Mesodermal cell (in vitro differentiated cells): ENCODE measurements at regions not wholly inside any gene's neighbourhood (a gene's known extent, or its start where the extent isn't known, plus 50 kb on each side); places are given as distances from the start of the nearest gene placed in this dataset.

Experiments
- H3K27ac ChIP-seq: 2 replicates; pipeline ENCODE4 v1.7.0; 2013; ENCODE audit warnings: mild to moderate bottlenecking, low read depth, low read length, moderate library complexity; ENCODE audit not compliant: severe bottlenecking
- H3K36me3 ChIP-seq: 2 replicates; pipeline ENCODE4 v1.7.1; 2013; ENCODE audit warnings: mild to moderate bottlenecking, low read length, moderate library complexity; ENCODE audit not compliant: control insufficient read depth, insufficient read depth
- H3K4me1 ChIP-seq: one replicate; pipeline ENCODE4 v1.7.1; 2013; ENCODE audit warnings: mild to moderate bottlenecking, low read length; ENCODE audit not compliant: insufficient read depth, control insufficient read depth, poor library complexity, severe bottlenecking
- H3K4me3 ChIP-seq: 2 replicates; pipeline ENCODE4 v1.7.0; 2013; ENCODE audit warnings: low read length, control low read depth, mild to moderate bottlenecking; ENCODE audit not compliant: insufficient read depth, poor library complexity, severe bottlenecking; ENCODE audit errors: extremely low read depth
- H3K9me3 ChIP-seq: 2 replicates; pipeline ENCODE4 v1.7.1; 2013; ENCODE audit warnings: mild to moderate bottlenecking, low read length, moderate library complexity; ENCODE audit not compliant: control insufficient read depth
- WGBS, 2 experiments: methylation state at CpG; one replicate each; pipeline ENCODE4 v1.1.5; 2013; ENCODE audit warnings: missing lambda C conversion rate in 2 of 2; ENCODE audit not compliant: insufficient coverage in 2 of 2; 5-methylcytosine and 5-hydroxymethylcytosine counted together

DNA sequence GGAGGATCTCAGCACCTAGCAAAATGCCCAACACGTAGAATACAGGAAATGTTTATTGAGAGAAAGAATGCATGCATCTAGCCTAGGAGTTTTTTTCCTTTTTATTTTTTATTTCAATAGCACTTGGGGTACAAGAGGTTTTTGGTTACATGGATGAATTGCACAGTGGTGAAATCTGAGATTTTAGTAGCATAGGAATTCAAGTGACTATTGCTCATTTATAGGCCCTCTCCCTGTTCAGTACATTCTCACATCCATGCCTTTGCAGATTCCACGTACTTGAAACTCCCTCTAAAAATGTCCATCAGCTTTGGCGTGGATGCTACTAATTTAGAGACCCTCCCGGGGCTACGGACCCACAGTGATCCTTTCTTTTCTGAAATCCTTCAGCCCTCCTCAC is 61.7 kb upstream of the PIAS1 start:
- WGBS, 2 experiments: 88 to 94% methylated on average over 4 to 5 of the region's 5 CpGs
- H3K27ac ChIP-seq: no peak overlapping the region
- H3K4me3 ChIP-seq: no peak overlapping the region
- no peaks in the 10 kb centered on the region for H3K4me1 ChIP-seq
- no peaks in the 10 kb centered on the region for H3K36me3 ChIP-seq
- no peaks in the 10 kb centered on the region for H3K9me3 ChIP-seq

DNA sequence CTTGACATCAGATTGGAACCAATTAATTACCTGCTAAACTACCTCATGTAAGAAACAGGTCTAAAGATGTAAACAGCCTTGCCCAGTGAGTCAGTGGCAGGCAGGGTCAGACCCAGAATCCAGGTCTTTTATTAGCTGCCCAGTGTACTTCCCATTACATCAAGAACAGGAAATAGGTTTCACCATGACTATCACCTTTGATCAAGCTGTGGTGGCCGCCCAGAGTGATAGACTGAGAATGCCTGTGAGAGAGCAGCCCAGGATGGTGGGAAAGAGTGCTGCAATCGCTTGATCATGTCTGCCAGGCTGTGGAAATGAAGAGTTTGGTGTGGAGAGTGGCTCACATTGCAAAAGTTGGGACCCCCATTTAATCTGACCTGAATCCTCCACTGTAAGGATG is 61.3 kb upstream of the PIAS1 start:
- Histone ChIP-seq H3K9me3 (no peaks in the 10 kb centered on the region), H3K36me3 (no peaks in the 10 kb centered on the region), H3K4me3 (no peak overlapping the region), H3K4me1 (no peaks in the 10 kb centered on the region), H3K27ac (no peak overlapping the region)
- WGBS, 2 experiments: 100% methylated on average over 2 of the region's 2 CpGs

DNA sequence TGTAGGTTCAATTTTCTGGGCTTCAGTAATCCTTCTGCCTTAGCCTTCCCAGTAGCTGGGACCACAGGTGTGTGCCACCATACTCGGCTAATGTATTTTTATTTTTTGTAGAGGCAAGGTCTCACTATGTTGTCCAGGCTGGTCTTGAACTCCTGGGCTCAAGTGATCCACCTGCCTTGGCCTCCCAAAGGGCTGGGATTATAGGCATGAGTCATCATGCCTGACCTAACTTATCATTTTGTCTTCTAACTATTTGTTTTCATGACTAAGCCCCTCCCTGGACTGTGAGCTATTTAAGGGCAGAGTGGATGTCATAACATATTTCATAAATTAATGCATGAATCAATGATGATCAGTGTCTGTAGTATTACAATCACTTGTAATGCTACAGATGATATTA is 56.1 kb upstream of the PIAS1 start:
- Histone ChIP-seq H3K9me3 (no peaks in the 10 kb centered on the region), H3K27ac (no peak overlapping the region), H3K4me1 (no peaks in the 10 kb centered on the region), H3K4me3 (no peak overlapping the region), H3K36me3 (no peaks in the 10 kb centered on the region)
- no CpG with 5 or more reads among the region's 1 CpG for whole genome bisulfite sequencing, 2 experiments

DNA sequence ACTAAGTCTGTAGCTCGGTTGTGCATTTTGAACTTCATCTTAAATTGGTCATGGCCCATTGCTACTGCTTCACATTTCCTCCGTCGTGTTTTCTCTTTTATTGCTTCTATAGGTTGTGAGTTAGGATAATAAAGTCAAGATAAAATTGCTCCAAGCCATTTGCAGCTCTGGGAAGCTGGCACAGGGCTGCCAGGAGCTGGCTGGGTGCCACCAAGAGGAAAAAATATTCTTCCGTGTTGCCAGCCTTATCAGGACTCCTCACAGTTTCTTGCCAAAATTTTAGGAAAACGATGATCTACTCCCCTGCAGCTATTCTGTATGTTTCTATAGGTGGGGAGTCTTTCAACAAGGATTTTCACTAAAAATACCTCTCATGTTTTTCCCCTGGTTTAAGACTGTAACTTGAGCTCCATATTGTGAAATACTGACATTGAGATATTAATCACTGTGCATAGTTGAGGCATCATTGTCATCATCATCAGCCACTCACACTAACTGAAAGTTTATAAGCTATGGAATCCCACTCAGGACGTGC is 55.4 kb upstream of the PIAS1 start:
- H3K36me3 ChIP-seq: no peaks in the 10 kb centered on the region
- no peaks in the 10 kb centered on the region for H3K9me3 ChIP-seq
- H3K4me3 ChIP-seq: no peak overlapping the region
- WGBS, 2 experiments: 93% methylated on average over 3 of the region's 6 CpGs; no CpG with 5 or more reads in 1 of the 2 experiments
- H3K4me1 ChIP-seq: no peaks in the 10 kb centered on the region
- no peak overlapping the region for H3K27ac ChIP-seq

DNA sequence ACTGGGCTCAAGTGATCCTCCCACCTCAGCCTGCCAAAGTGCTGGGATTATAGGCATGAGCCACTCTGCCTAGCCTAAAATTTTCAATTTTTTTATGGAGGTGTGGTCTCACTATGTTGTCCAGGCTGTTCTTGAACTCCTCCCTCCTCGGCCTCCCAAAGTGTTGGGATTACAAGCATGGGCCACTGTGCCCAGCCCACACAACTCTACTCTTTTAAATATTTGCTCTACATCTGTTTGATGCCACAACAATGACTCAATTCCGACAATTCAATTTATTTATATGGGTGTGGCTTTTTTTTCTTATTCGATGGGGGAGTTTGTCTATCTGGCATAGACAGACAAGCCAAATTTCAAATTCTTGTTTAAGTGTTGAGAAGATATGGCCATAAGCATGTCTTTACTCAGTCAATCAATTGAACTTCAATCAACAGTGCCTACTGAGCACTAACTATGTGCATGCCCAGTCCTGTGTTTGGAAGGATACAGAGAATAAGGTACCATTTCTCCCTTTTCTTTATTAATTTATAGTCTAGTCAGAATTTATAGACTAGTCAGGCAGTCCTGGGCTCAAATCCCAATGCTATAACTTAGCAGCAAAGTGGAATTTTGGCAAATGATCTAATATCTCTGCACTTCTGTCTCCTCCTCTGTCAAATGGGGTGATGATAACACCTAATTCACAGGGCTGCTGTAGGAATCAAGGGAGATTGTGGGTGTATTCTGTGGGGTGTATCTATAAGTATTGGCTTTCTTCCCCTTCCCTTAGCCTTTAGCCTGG is 54.6 kb upstream of the PIAS1 start:
- Histone ChIP-seq H3K27ac (no peak overlapping the region), H3K4me1 (no peaks in the 10 kb centered on the region), H3K4me3 (no peak overlapping the region), H3K36me3 (no peaks in the 10 kb centered on the region), H3K9me3 (no peaks in the 10 kb centered on the region)
- WGBS, 2 experiments: 100% methylated on average over 1 to 2 of the region's 3 CpGs

DNA sequence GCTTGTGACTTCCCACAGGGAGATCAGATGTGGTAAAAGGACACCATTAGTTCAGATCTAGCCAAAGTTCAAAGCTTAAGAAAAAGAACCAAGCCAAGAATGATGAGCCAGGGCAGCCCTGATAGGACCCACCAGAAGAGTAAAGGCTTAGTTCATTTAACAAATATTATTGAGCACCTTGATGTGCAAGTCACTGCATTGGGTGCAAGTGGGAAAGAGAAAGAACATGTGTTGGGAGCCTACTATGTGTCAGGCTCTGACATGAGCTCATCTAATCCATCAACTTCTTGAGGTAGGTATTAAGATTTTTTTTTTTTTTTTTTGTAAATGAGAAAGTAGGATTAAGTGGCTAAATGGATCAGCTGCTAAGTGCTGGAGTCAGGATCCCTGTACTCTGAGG is 53.4 kb upstream of the PIAS1 start:
- Histone ChIP-seq H3K27ac (no peak overlapping the region), H3K4me1 (no peaks in the 10 kb centered on the region), H3K4me3 (no peak overlapping the region), H3K9me3 (no peaks in the 10 kb centered on the region), H3K36me3 (no peaks in the 10 kb centered on the region)

DNA sequence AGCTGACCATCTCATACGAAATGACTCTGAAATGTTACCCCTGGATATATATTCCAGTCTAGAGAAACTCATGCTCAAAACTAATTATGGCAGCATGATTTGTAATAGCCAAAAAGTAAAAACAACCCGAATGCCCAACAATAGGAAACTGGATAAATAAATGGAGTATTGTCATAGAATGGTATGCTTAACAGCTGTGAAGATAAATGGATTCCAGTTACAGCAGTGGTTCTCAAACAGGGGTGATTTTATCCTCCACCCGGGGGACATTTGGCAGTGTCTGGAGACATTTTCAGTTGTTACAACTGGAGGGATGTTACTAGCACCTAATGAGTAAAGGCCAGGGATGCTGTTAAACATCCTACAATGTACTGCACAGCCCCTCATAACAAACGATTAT is 52.3 kb upstream of the PIAS1 start:
- no peaks in the 10 kb centered on the region for H3K36me3 ChIP-seq
- 100% methylated on average over 1 of the region's 4 CpGs for WGBS, 2 experiments
- no peak overlapping the region for H3K27ac ChIP-seq
- no peak overlapping the region for H3K4me3 ChIP-seq
- no peaks in the 10 kb centered on the region for H3K4me1 ChIP-seq
- H3K9me3 ChIP-seq: no peaks in the 10 kb centered on the region

DNA sequence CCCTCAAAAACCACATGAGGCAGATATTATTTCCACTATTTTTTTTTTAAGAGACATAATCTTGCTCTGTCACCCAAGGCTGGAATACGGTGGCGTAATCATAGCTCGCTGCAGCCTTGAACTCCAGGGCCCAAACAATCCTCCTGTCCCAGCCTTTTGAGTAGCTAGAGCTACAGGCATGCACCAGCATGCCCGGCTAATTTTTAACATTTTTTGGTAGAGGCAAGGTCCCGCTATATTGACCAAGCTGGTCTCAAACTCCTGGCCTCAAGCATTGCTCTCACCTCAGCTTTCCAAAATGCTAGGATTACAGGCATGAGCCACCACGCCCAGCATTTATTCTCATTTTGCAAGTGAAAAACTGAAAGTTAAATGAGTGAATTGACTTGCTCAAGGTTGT is 50.8 kb upstream of the PIAS1 start:
- 89 to 98% methylated on average over 6 of the region's 6 CpGs for WGBS, 2 experiments
- no peaks in the 10 kb centered on the region for H3K4me1 ChIP-seq
- H3K4me3 ChIP-seq: no peak overlapping the region
- no peaks in the 10 kb centered on the region for H3K36me3 ChIP-seq
- H3K9me3 ChIP-seq: no peaks in the 10 kb centered on the region
- no peak overlapping the region for H3K27ac ChIP-seq
